ENCODE measurements at regions not wholly inside any gene's neighbourhood (a gene's known extent, or its start where the extent isn't known, plus 50 kb on each side); places are given as distances from the start of the nearest gene placed in this dataset.

- TF ChIP-seq LARP7 (IDR thresholded peaks at IDR 0.05) (no peak), FOS (IDR thresholded peaks at IDR 0.05; ENCODE audit: borderline replicate concordance, extremely low read depth, insufficient read length) (no peak), ATF2 (IDR thresholded peaks at IDR 0.05; ENCODE audit: low read length) (no peak), NR2F1 (conservative IDR thresholded peaks at IDR 0.05) (no peak), CTCF (IDR thresholded peaks at IDR 0.05 in 2 of 3, conservative IDR thresholded peaks at IDR 0.05 in 1 of 3; ENCODE audit: control insufficient read depth in 2 of 3, extremely low read depth in 1 of 3, insufficient read depth in 1 of 3, low read depth in 3 of 3, low read length in 3 of 3) (no peak), EZH2 (IDR thresholded peaks at IDR 0.05; ENCODE audit: borderline replicate concordance, control insufficient read depth, low read depth, low read length) (no peak)
These were observed 187.4 kb upstream of the NAV2 start for GRCh38 chr11:19525276-19525675.

Data from GM12878 (cell line).